NK-92 (cell line): ENCODE measurements at regions not wholly inside any gene's neighbourhood (a gene's known extent, or its start where the extent isn't known, plus 50 kb on each side); places are given as distances from the start of the nearest gene placed in this dataset.
"Not testable (repeated sequence)": the region's sequence is repeated elsewhere in the genome, so short reads cannot be mapped to it uniquely, and the experiment has no call there.

Experiments used
- DNase-seq: peaks from one replicate; lab custom pipeline; 2025; ENCODE audit not compliant: unreplicated experiment; lab: John Stamatoyannopoulos, UW

DNA sequence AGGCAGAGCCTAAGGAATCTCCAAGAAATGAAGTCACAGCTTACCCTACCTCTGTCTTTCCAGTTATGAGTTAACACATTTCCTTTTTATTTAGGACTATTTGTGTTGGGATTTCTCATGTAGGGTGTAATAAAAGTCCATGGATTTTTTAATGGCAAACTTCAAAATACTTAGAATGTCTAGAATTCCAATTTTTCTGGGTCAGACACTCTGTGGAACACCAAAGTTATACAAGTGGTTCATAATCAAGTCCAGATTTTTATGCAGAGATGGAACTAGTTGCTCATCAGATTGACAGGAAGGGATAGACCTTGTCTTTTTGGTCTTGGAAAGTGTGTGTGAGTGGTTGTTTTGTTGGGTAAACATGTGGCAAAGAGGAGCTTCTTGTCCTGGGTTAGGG lies 69.8 kb upstream of the ADRA1D start:
- no peak for DNase-seq

DNA sequence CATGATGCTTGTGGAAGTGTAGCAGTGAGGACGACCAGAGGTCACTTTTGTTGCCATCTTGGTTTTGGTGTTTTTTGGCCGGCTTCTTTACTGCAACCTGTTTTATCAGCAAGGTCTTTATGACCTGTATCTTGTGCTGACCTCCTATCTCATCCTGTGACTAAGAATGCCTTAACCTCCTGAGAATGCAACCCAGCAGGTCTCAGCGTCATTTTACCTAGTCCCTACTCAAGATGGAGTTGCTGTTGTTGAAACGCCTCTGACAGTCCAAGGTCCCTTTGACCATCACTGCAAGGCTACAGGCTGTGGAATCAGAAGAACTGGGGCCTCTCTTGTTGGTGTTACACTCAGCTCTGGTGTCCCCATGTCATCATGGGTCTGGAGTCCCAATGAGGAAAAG lies 61.5 kb upstream of the ADRA1D start:
- DNase-seq, result not testable (repeated sequence)

DNA sequence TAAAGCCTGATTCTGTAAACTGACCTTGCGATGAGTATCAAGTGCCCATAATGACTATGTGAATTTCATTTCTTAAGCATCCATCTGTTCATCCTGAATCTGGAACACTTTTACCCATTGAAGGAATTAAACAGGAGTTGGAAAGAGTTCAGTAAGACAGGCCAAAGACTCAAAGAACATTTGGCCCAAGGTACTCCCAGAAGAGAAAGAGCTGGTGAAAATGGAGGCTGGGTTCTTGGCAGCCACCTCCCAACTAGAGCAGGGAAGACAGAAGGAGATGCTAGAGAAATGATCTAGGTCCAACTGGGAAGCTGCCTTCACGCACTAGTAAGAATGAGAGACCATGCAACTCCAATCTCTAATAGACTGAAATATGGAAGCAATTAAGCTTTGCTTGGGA lies 57.1 kb upstream of the ADRA1D start:
- no peak for DNase-seq

DNA sequence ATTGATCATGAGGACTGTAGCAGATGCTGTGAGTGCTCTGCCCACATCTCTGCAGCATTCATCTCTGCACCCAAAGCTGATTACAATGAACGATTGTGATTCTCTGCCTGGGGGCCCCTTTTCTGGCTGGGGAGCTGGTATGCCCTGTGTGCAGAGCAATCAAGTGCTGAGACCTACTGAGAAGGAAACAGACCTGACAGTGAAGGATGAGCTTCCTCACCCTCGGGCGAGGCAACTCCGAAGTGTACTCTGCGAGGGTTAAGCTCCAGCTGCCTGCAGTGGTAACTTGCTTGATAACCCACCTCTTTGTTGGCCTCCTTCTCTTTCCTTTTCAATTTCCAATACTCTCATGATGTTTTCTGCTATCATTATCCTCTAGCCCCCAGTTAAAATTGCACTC lies 56.0 kb upstream of the ADRA1D start:
- no peak for DNase-seq

DNA sequence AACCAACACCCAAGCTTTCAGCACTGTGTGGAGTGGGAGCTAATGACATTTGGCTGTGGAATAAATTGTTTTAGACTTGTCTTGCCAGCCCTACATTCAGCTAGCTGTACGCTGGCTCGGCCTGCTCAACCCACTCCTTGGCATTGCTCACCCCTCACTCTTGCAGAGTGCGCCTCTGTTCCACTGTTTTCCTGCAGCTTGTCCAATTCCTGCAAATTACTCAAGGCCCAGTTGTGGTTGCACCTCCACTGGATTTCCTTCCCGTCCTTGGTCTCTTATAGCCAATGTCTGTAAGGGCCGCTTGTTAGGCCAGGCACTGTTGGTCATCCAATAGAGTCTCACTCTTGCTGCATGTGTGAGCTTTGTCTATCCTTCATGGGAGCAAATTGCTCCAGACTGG lies 55.5 kb upstream of the ADRA1D start:
- no peak for DNase-seq

DNA sequence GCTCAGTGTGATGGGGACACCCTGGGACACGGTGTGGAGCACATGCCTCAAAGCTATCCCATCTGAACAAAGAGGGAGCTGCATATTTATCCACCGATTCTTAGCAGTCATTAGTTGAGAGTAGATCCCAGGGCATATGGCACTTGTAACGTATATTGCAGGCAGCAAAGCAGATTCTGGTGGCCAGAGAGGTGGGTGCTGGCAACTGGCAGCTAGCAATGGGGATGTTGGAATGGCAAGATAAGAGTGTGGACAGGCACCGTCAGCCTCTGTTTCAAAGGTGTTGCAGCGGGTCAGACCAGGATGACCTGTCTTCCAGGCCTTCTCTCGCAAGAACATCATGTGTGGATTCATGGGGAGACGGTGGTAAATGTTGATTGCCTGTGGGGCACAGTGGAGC lies 54.0 kb upstream of the ADRA1D start:
- DNase-seq, result no peak

DNA sequence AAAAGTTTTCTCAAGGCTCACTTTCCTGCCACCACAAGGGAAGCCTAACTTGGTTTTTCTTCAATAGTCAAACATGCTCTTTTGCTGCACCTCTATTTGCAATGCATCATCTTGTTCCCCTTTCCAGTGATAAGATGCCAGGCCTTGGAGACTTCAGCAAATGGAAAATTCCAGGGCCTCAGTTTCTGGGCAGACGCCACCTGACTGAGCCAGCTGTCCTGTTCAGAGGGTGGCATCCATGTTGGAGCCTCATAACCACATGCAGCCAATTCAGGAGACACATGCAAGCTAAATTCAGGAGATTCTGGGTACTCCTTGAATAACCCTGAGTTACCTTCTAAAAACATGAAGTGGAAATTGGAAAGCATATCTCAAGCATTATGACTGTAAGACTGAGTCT lies 51.8 kb upstream of the ADRA1D start:
- no peak for DNase-seq

DNA sequence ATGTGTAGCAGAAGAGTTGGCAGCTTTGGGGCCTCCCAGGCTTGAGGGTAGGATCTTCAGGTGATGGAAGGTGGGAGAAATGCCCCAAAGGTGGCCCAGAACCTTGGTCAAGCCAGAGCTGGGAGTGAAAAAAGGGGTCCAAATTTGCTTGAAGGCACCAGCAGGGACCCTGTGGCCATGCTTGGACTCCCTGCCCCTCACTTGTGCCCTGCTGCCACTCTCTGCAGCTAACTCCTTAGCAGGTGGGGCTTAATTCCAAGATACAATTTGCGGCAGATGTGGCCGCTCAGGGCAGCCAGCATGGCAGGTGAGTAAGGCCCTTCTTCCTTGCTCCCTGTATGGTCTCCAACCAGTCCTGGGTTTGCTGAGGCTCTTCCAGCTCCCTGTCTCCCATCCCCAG lies 51.3 kb upstream of the ADRA1D start:
- DNase-seq, result no peak

DNA sequence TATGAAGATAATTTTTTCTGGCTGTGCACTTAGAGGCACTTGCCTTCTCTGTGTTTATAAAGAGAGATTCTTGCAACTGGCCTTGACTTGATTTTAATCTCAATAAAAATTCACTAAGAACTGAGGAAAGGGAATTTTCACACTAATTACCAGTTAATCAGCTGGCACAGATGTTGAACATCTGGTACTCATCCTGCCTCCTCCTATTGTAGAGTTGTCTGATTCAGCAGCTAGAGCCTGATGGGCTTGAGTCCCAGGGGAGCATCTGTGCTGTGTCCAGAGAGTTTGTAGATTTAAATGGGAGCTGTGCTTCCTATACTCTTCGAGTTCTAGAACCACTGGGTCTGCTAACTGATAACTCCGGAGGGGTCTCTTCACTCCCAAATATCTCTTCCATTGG lies 50.7 kb upstream of the ADRA1D start:
- no peak for DNase-seq

DNA sequence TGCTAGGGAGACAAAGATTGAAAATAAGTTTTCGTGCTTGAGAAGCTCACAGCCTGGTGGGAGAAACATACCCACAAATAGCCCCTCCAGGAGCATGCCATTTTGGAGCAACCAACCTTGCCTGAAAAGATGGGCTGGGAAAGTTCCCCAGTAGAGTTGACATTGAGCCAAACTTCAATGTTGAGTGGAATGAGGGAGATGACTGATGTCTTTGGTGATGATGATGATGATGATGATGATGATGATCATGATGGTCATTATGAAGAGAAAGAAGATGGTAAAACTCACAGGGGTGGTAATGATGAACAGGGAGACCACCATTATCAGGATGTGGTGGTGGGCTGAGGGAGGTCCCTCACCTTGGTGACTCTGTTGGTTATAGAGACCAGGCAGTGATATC lies 50.1 kb upstream of the ADRA1D start:
- no peak for DNase-seq
